Stimulated activated CD8-positive, alpha-beta memory T cell treated with anti-CD3 and anti-CD28 coated beads, Interleukin-15, amount 100 ng/mL, for 48 hours (primary cell): ENCODE measurements at regions not wholly inside any gene's neighbourhood (a gene's known extent, or its start where the extent isn't known, plus 50 kb on each side); places are given as distances from the start of the nearest gene placed in this dataset.

ENCODE experiments used
- DNase-seq, 2 donors: peaks; one replicate each; pipeline ENCODE4 v3.0.0-alpha.2; 2020; ENCODE audit warnings: low read depth in 2 of 2

- no peak for DNase-seq
Measured at GRCh38 chr6:109315341-109316110, 66.7 kb downstream of the CD164 start.

- no peak for DNase-seq
Measured at GRCh38 chr6:109314313-109314712, 68.0 kb downstream of the CD164 start.

DNA sequence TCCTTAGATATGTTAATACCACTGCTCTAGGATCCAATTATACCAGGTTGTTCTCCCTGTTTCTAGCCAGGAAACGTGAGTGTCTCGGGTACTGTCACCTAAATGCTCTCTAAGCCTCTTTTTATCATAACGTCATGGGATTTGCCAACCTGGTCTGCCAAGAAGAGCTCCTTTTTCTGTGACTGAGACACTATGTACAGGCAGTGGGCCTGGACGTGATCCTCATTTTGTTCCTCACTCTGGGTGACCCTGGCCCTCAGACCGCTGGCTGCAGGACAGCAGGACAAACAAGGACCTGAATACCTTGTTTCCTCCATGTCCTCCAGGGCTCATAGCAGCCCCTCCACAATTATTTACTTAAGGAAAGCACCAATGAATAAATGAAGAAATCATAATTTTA, 69.1 kb downstream of the CD164 start:
- DNase-seq: no peak

DNA sequence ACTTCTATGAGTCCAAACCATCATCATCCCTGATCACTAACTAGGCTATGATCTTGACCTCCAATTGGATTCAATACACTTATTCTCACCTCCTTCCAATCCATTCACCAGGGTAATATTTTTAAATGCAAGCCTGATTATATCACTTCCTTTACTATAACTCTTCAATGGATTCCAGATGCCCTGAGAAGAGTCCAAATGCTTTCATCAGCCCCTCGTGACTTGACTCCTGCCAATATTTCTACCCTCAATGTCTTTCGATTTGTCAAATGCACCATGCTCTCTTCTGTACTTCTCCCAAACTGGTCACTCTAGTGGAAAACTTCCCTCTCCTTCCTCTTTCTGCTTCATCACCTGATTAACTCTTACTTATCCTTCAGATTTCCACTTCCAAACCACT, 70.8 kb downstream of the CD164 start:
- no peak for DNase-seq

- DNase-seq: no peak
Measured at GRCh38 chr6:109309917-109310316, 72.3 kb downstream of the CD164 start.

DNA sequence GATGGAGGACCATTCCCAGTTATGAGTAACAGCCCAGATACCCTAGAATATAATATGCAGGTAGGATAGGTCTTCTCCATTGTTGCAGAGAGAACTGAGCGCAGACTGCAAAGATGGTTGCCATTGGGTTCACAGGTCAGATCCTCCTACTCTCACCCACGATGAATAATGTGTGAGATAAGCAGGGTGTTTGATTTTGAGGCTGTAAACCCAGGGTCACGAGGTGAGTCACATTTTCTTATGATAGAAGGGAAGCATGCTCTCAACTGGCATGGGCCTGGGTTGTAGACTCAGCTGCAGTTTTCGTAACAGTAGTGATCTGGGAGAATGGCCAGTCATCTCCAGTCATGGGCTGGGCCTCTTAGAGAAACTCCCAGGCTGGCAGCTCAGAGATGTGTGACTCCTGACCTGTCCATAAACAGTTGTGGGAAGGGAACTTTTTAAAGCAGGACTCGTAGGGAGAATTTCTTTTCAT, 74.2 kb downstream of the CD164 start:
- peak; percentile 15 to 58 for DNase-seq

DNA sequence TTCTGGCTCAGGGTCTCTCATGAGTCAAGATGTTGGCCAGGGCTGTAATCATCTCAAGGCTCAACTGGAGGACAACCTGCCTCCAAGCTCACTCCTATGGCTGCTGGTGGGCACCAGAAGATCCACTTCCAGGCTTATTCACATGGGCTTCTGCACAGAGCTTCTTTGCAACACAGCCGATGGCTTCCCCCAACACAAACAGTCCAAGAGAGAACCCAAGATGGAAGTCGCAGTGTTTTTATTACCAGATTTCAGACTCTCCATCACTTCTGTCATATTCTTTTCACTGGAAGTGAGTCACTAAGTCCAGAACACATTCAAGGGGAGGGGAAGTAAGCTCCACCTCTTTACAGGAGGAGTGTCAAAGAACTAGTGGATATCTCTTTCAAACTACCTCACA, 75.5 kb downstream of the CD164 start:
- DNase-seq: no peak

DNA sequence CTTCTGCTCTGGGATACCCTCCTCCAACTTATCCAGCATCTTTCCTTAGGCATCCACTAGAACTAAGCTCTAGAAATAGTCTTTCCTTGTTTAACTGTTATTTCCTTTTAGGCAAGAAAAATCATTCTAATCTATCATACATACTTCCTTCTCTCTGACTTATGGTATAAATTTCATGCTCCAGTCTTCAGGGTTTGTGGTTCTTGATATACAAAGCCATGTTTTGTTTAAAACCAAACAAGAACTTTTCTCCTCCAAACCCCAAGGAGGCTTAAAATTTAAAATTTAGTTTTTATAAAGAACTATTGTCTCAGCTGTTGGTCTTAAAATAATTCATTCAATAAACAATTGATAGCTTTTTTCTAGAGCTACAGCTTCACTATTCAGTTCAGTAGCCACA, 77.2 kb downstream of the CD164 start:
- no peak for DNase-seq

DNA sequence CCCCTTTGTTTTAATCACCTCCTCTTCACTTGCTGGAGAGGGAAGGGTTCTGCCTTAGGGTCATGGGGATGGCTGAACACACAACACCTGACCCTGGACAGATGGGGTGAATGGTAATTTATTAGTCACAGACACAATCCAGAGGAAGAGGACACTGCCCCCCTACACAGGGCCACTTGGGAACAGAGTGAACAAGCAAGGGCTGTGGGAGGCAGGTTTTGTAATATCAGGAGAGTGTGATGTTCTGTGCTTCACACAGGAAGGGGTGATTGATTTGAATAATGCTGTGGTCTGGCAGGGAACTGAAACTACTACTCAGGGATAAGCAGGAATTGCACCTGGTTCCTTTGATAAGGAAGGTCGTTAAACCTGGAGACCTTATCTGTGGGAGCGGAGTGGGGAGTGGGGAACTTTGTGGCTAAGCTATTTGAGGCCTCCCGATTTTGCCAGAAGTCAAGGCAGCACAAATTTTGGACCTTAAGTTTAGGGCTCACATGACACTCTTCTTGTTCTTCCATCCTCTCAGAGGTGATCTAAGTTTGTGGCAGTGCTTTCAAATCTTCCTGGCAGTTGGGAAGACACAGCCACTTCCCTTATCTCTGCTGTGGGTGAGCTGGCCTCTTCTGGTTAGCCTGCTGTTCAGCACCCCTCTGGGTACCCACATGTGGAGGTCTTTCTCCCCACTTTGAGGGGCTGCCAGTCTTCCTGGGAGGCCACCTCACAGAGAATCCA, 77.8 kb downstream of the CD164 start:
- DNase-seq: no peak

- DNase-seq: no peak
Measured at GRCh38 chr6:109303640-109304283, 78.5 kb downstream of the CD164 start.

- DNase-seq: no peak
Measured at GRCh38 chr6:109303164-109303563, 79.1 kb downstream of the CD164 start.

GRCh38 chr6:109302176-109302575, 80.1 kb downstream of the CD164 start:
- DNase-seq: no peak

DNA sequence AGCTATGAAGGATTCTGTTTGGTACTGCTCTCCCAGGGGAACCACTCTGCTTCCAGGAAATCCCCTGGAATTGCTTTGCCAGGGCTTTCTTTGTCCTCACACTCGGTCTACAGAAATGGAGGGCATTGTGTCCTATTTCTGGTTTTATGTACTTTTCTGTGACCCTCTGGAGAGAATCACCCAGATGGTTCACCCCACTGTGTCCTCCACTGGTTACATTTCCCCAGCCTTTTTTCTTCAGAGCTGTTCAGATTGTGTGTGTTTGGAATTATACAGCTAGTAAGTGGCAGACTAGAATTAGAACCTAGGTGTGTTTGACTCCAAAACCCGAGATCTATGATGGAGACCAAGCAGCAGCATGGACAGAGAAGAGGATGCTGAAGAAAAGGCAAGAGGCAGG, 80.8 kb downstream of the CD164 start:
- no peak for DNase-seq

GRCh38 chr6:109300874-109301273, 81.4 kb downstream of the CD164 start:
- DNase-seq: no peak

DNA sequence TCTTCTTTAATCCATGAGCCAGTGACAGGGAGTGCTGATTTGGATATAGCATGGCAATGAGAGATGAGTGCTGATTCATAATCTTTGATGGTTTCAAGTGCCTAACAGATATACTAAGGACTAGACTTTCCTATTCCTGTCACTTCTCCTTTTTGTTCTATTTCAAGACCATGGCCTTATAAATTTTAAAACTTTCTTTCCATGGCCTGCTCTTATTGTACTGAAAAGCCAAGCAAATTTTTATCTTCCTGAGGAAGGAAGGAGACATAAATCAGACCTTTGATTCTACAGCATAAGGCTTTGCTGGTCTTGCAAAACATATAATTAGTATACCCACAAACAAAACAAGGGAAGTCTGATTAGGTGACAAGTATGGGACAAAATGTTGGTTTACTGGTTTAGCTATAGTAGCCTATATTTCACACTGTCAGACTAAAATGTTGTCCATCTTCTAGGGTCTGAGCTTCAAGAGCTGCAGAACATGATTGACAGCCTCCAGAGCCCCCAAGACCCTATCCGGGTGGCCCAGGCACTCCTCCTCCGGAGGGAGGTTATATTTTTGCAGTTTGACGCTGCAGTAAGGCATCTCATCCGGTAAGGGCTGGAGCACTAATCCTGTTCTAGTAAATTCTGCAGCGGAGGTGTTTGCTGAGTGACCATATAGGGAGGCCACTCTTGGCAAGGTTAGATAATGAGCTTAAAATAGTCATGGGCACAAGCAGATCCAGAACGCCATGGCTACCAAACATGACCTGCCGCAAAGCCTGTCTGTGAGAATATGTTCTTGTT, 82.3 kb downstream of the CD164 start:
- no peak for DNase-seq

DNA sequence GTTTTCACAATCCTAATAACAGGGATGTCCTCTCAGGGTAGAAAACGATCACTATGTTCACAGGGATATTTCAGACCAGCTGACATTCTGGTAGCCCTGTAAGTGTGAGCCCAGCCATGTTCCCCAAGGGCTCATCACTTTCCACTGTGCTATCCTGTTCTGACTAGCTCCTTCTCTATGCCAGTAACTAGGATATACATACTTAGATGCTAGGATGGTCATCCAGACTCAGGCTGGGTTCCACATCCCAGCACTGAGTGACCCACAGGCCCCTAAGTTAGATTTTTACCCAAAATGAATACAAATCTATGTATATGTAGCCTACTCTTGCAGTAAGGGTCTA, 83.0 kb downstream of the CD164 start:
- no peak for DNase-seq

DNA sequence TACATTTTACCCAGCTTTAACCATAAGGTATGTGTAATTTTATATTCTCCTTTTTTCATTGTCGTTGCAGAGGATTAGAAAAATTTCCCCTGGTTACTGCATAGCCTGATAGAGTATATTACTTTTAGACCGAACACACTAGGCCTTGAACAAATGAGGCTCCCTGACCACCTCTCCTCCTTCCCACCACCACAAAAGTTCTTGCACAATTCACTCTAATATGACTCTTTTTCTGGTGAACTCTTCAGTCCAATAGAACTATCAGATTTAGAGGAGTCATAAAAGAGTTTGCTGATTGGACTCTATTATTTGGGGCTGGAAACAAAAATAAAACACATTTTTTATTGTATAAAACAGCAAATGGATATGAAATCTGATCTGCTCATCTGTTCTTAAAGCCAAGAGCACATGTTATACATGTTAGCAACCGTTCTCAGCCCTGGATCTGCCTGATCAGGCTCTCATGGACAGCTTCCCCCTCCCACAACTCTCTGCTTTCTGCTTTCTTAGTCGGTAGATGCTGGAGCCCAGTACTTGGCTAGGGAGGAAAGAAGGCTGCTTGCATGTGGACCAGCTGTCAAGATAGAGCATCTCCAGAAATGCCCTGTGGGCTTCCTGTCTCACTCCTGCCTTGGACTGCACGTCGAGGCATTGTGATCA, 83.5 kb downstream of the CD164 start:
- DNase-seq: no peak

- no peak for DNase-seq
Measured at GRCh38 chr6:109297406-109298110, 84.7 kb downstream of the CD164 start.

DNA sequence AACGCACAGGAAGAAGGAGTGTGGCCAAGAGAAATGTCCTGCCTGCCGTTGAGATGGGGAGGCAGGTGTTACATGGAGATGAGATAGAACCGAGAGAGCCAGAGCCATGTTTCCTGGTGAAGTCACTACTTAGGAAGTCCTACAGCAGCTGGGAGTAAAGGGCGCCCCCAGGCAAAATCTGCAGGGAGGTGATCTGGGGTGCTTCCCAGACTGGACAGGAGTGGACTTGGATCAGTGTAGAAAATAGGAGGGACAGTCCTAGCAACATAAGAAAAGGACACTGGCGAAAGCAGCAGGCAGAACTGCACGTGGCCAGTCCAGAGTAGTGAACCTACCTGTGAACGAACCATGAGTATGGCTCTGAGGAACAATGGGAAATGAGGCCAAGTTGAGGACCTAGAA, 85.3 kb downstream of the CD164 start:
- DNase-seq: no peak

GRCh38 chr6:109296452-109296851, 85.8 kb downstream of the CD164 start:
- DNase-seq: no peak

- no peak for DNase-seq
Measured at GRCh38 chr6:109295774-109296156, 86.5 kb downstream of the CD164 start.
